ENCODE measurements at regions not wholly inside any gene's neighbourhood (a gene's known extent, or its start where the extent isn't known, plus 50 kb on each side); places are given as distances from the start of the nearest gene placed in this dataset.

- no peak for DNase-seq (ENCODE audit: low read depth)
- TF ChIP-seq POLR2A (IDR thresholded peaks at IDR 0.05; ENCODE audit: extremely low read depth, insufficient read length) (no peak), MAX (IDR thresholded peaks at IDR 0.05; ENCODE audit: low read depth, low read length) (no peak), MYC (IDR thresholded peaks at IDR 0.05; ENCODE audit: low read depth, low read length) (no peak), CTCF (IDR thresholded peaks at IDR 0.05; ENCODE audit: low read depth, low read length) (no peak)
These were observed 515.3 kb upstream of the ARX start for GRCh38 chrX:25531096-25531495.

GRCh38 chrX:25534091-25534490 is 518.3 kb upstream of the ARX start:
- DNase-seq (ENCODE audit: low read depth), result no peak
- no peak overlapping the region for H3K4me3 ChIP-seq (ENCODE audit: low read depth, low read length)
- no peak for TF ChIP-seq MAX (IDR thresholded peaks at IDR 0.05; ENCODE audit: low read depth, low read length)
- no peak for TF ChIP-seq CTCF (IDR thresholded peaks at IDR 0.05; ENCODE audit: low read depth, low read length)
- TF ChIP-seq MYC (IDR thresholded peaks at IDR 0.05; ENCODE audit: low read depth, low read length), result no peak
- TF ChIP-seq POLR2A (IDR thresholded peaks at IDR 0.05; ENCODE audit: extremely low read depth, insufficient read length), result no peak

More at GRCh38 chrX:25531096-25531495, 515.3 kb upstream of the ARX start:
- H3K4me3 ChIP-seq (ENCODE audit: low read depth, low read length), result no peak overlapping the region

- H3K4me3 ChIP-seq (ENCODE audit: low read depth, low read length), result no peak overlapping the region
- no peak for DNase-seq (ENCODE audit: low read depth)
- TF ChIP-seq POLR2A (IDR thresholded peaks at IDR 0.05; ENCODE audit: extremely low read depth, insufficient read length) (no peak), CTCF (IDR thresholded peaks at IDR 0.05; ENCODE audit: low read depth, low read length) (no peak), MYC (IDR thresholded peaks at IDR 0.05; ENCODE audit: low read depth, low read length) (no peak), MAX (IDR thresholded peaks at IDR 0.05; ENCODE audit: low read depth, low read length) (no peak)
These were observed 520.7 kb upstream of the ARX start for GRCh38 chrX:25536307-25536970.

GRCh38 chrX:25537699-25538098 is 521.9 kb upstream of the ARX start:
- TF ChIP-seq MAX (IDR thresholded peaks at IDR 0.05; ENCODE audit: low read depth, low read length) (no peak), CTCF (IDR thresholded peaks at IDR 0.05; ENCODE audit: low read depth, low read length) (no peak), MYC (IDR thresholded peaks at IDR 0.05; ENCODE audit: low read depth, low read length) (no peak), POLR2A (IDR thresholded peaks at IDR 0.05; ENCODE audit: extremely low read depth, insufficient read length) (no peak)
- no peak overlapping the region for H3K4me3 ChIP-seq (ENCODE audit: low read depth, low read length)
- no peak for DNase-seq (ENCODE audit: low read depth)

GRCh38 chrX:25544641-25545040 is 528.9 kb upstream of the ARX start:
- no peak for DNase-seq (ENCODE audit: low read depth)
- no peak for TF ChIP-seq POLR2A (IDR thresholded peaks at IDR 0.05; ENCODE audit: extremely low read depth, insufficient read length)
- no peak for TF ChIP-seq CTCF (IDR thresholded peaks at IDR 0.05; ENCODE audit: low read depth, low read length)
- TF ChIP-seq MYC (IDR thresholded peaks at IDR 0.05; ENCODE audit: low read depth, low read length), result no peak
- no peak for TF ChIP-seq MAX (IDR thresholded peaks at IDR 0.05; ENCODE audit: low read depth, low read length)
- H3K4me3 ChIP-seq (ENCODE audit: low read depth, low read length), result no peak overlapping the region
